HG02798 (cell line): ENCODE measurements at regions not wholly inside any gene's neighbourhood (a gene's known extent, or its start where the extent isn't known, plus 50 kb on each side); places are given as distances from the start of the nearest gene placed in this dataset.
"Not testable (repeated sequence)": the region's sequence is repeated elsewhere in the genome, so short reads cannot be mapped to it uniquely, and the experiment has no call there.

Experiments
- ATAC-seq: cut with Tn5 transposase; IDR thresholded peaks from one replicate; pipeline ENCODE4 v1.9.1; 2021; ENCODE audit warnings: mild to moderate bottlenecking; ENCODE audit not compliant: unreplicated experiment, poor library complexity

DNA sequence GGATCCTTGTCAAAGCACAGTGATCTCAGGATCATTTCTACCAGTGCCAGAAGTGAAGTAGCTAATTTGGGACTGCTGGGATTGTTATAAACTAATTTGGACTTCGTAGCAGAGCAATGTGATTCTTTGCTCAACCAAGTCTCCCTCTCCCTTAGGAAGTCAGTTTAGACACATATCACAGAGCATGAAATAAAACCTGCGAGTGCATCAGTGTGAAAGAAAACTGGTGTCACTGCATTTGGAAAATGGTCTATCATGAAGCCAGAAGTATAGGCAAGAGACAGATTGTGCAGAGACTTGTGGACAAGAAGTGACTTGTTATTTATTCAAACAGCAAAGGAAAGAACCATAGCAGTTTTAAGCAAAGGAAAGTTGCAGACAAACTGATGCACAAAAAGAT lies 560.5 kb upstream of the NRG3 start:
- no peak for ATAC-seq

GRCh38 chr10:81315026-81315425 lies 560.0 kb upstream of the NRG3 start:
- ATAC-seq: no peak

GRCh38 chr10:81348003-81348402 lies 527.0 kb upstream of the NRG3 start:
- no peak for ATAC-seq

- ATAC-seq: no peak
Measured at GRCh38 chr10:81367132-81367531, 507.9 kb upstream of the NRG3 start.

DNA sequence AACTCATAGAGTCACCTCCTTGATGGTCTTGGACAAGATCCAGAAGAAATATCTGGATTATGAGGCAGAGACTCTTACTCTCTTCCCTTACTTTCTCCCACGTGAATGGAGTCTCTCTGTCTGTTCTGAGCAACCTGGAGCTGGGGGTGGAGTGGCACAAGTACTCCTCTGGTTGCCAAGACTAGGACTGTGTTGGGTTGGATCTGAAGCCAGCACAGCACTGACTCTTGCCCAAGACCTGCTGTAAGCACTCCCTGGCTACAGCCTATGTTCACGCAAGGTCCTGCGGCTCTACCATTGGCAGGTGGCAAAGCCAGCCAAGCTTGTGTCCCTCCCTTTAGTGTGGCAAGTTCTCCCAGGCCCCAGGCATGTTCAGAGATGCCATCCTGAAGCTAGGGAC lies 488.2 kb upstream of the NRG3 start:
- no peak for ATAC-seq

GRCh38 chr10:81403451-81403850 lies 471.5 kb upstream of the NRG3 start:
- no peak for ATAC-seq

DNA sequence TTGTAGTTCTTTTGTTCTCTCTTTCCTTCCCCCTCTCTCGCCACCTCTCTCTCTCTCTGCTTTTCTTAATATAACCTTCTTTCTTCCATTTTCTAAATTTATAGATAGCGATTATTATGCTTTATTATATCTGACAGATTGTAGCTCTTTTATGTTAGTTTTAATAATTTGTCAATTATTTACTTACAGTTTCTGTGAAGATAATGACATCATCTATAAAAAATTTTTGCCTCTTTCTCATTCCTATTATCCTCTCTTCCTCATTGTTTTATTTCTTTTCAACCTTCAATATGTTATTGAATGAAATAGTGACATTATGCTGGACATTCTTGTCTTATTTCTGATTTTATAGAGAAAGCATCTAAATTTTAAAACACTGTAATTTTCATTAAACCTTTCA lies 469.6 kb upstream of the NRG3 start:
- no peak for ATAC-seq

- no peak for ATAC-seq
Measured at GRCh38 chr10:81414038-81414437, 461.0 kb upstream of the NRG3 start.

DNA sequence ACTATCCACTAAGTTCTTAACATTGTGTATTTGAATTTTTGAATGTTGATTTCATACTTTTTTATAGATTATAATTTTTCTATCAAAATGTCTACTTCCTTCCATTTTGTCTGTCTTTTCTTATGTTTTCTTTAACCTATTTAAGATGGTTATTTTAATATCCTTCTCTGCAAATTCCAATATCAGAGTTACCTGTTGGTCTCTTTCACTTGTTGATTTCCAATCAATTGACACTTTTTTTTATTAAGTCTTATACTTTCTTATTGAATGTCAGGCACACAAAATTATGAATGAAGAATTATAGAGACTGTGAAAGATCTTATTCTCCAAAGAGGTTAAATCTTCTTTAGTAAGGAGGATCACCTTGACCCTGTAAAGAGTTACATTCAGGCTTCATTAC lies 448.3 kb upstream of the NRG3 start:
- no peak for ATAC-seq

GRCh38 chr10:81428456-81429134 lies 446.4 kb upstream of the NRG3 start:
- ATAC-seq: no peak

DNA sequence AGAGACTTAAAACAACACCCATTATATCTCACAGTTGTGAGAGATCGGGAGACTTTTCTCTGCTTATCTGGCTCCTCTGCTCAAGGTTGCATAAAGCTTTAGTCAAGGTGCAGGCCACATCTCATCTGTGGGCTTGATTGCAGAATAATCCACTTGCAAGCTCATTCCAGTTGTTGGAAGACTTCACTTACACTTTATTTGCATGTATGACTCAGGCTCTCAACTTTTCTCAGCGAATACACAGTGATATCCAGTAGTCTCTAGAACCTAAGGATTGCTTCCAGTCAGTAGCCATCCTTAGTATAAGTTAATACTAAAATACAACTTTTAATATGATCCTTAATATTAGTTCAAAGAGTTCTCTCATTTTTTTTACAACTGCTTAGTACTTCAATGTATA lies 435.5 kb upstream of the NRG3 start:
- no peak for ATAC-seq

GRCh38 chr10:81441624-81442023 lies 433.4 kb upstream of the NRG3 start:
- not testable (repeated sequence) for ATAC-seq

GRCh38 chr10:81444242-81444929 lies 430.6 kb upstream of the NRG3 start:
- ATAC-seq: no peak

- no peak for ATAC-seq
Measured at GRCh38 chr10:81450651-81451050, 424.3 kb upstream of the NRG3 start.

DNA sequence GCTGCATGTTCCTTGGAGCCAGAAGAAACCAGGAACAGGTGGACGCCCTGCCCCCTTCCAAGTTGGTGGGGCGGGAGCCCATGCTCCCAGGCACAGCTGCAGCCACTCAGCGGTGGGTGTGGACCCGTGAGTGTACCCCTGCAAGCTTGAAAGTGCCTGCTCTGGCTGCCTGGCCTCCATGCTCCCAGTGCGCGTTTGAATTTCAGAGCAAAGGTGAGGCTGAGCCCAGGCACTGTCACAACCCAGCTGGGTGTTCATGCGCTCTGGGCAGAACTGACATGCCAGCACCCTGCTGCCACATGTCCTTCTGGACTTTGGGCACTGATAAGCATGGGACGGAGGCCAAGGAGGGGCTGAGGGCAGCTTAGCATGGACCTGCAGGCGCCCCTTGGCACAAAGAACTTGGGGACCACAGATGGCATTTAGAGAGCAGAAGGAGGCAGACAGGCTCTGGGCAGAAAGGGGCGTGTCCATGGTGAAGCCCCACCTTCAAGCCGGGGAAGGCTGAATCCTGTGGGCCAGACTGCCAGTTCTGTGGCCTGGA lies 402.0 kb upstream of the NRG3 start:
- no peak for ATAC-seq

DNA sequence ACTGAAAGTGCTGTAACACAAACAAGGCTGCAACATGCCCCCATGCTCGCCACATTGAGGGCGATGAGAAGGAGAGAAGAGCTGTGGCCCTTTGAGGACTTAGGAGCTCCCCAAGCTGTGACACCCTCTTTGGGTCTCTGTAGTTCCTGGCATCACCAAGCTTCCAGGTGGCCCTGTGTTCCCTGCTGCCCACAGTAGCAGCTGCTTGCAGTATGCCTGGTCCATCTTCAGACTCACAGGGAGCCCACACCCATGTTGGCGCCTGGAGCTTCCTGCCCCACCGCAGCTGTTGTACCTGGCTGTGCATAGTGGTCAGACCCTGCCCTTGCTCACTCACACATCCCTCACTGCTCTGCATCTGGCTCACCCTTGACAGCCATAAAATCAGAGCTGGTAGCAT lies 401.2 kb upstream of the NRG3 start:
- ATAC-seq: no peak

GRCh38 chr10:81479316-81479715 lies 395.7 kb upstream of the NRG3 start:
- no peak for ATAC-seq

DNA sequence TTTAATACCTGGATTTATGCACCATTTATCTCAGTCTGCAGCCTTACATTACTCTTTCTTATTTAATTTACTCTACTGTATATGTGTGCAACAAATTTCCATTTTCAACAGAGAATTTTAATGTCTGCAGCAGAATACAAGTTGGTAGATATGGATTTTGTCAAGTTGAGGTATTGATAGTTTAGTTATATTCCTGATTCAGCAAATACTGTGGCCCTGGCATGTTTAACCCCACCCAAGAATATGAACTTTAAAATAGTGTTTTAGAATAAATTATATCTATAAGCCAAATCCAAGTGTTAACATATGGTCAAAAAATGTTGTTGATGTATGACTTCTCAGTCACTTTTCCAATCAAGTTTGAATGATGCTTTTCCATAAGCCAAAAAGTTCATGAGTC lies 378.4 kb upstream of the NRG3 start:
- ATAC-seq: no peak

- no peak for ATAC-seq
Measured at GRCh38 chr10:81498011-81498551, 376.9 kb upstream of the NRG3 start.

- no peak for ATAC-seq
Measured at GRCh38 chr10:81502677-81503359, 372.2 kb upstream of the NRG3 start.

DNA sequence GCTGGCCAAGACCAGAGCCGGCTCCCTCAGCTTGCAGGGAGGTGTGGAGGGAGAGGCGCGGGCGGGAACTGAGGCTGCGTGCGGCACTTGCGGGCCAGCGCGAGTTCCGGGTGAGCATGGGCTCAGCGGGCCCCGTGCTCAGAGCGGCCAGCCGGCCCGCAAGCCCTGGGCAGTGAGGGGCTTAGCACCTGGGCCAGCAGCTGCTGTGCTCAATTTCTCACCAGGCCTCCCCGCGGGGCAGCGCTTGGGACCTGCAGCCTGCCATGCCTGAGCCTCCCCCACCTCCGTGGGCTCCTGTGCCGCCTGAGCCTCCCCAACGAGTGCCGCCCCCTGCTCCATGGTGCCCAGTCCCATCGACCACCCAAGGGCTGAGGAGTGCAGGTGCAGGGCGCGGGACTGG lies 369.2 kb upstream of the NRG3 start:
- ATAC-seq: not testable (repeated sequence)
